ENCODE measurements at regions not wholly inside any gene's neighbourhood (a gene's known extent, or its start where the extent isn't known, plus 50 kb on each side); places are given as distances from the start of the nearest gene placed in this dataset.

GRCh38 chr3:16024548-16024947 lies 149.9 kb upstream of the GALNT15 start:
- no peak overlapping the region for H3K9ac ChIP-seq
- no peak overlapping the region for H3K27ac ChIP-seq
- no peaks in the 10 kb centered on the region for H3K79me2 ChIP-seq (ENCODE audit: insufficient read depth, low read depth)
- no peak overlapping the region for H2AFZ ChIP-seq (ENCODE audit: low read depth)
- H3K4me1 ChIP-seq (ENCODE audit: low read depth, poor library complexity, severe bottlenecking) = no peaks in the 10 kb centered on the region
- H3K4me3 ChIP-seq (IDR thresholded peaks at IDR 0.05; ENCODE audit: insufficient read depth, low read depth, low read length) = no peak overlapping the region
- no peaks in the 10 kb centered on the region for H3K36me3 ChIP-seq (ENCODE audit: insufficient read depth)
- H3K4me2 ChIP-seq = no peak overlapping the region
- no peak for TF ChIP-seq CTCF (conservative IDR thresholded peaks at IDR 0.05; ENCODE audit: low read depth, low read length)
- no peaks in the 10 kb centered on the region for H4K20me1 ChIP-seq (ENCODE audit: insufficient read depth)
- H3K27me3 ChIP-seq (ENCODE audit: insufficient read depth, low read depth) = no peaks in the 10 kb centered on the region

DNA sequence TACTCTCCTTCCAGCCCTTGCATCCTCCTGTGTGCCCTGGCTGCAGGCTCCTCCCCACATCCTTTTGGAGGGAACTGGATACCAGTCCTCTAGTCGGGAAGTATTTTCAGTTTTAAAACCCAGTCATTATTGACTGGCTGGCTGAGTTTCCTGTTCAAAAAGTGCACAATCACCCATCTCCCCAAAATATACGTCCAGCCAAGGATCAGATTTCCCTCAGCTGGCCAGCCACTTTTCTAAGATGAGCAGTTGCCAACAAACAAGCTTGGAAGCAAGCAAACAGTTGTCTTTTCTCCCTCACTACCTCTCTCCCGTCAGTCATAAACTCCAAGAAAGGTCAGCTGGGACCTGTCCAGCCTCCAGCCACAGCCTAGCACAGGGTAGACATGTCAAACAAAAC lies 147.7 kb upstream of the GALNT15 start:
- TF ChIP-seq CTCF (conservative IDR thresholded peaks at IDR 0.05; ENCODE audit: low read depth, low read length) = no peak
- Histone ChIP-seq H3K79me2 (ENCODE audit: insufficient read depth, low read depth) (no peaks in the 10 kb centered on the region), H3K27me3 (ENCODE audit: insufficient read depth, low read depth) (no peaks in the 10 kb centered on the region), H3K27ac (no peak overlapping the region), H3K4me2 (no peak overlapping the region), H2AFZ (ENCODE audit: low read depth) (no peak overlapping the region), H3K9ac (no peak overlapping the region), H4K20me1 (ENCODE audit: insufficient read depth) (no peaks in the 10 kb centered on the region), H3K36me3 (ENCODE audit: insufficient read depth) (no peaks in the 10 kb centered on the region), H3K4me3 (IDR thresholded peaks at IDR 0.05; ENCODE audit: insufficient read depth, low read depth, low read length) (no peak overlapping the region), H3K4me1 (ENCODE audit: low read depth, poor library complexity, severe bottlenecking) (no peaks in the 10 kb centered on the region)

GRCh38 chr3:16028604-16029003 lies 145.9 kb upstream of the GALNT15 start:
- Histone ChIP-seq H3K4me1 (ENCODE audit: low read depth, poor library complexity, severe bottlenecking) (no peaks in the 10 kb centered on the region), H3K4me3 (IDR thresholded peaks at IDR 0.05; ENCODE audit: insufficient read depth, low read depth, low read length) (no peak overlapping the region), H3K36me3 (ENCODE audit: insufficient read depth) (no peaks in the 10 kb centered on the region), H3K27ac (no peak overlapping the region), H2AFZ (ENCODE audit: low read depth) (no peak overlapping the region), H3K79me2 (ENCODE audit: insufficient read depth, low read depth) (no peaks in the 10 kb centered on the region), H4K20me1 (ENCODE audit: insufficient read depth) (no peaks in the 10 kb centered on the region), H3K27me3 (ENCODE audit: insufficient read depth, low read depth) (no peaks in the 10 kb centered on the region), H3K4me2 (no peak overlapping the region), H3K9ac (no peak overlapping the region)
- no peak for TF ChIP-seq CTCF (conservative IDR thresholded peaks at IDR 0.05; ENCODE audit: low read depth, low read length)

DNA sequence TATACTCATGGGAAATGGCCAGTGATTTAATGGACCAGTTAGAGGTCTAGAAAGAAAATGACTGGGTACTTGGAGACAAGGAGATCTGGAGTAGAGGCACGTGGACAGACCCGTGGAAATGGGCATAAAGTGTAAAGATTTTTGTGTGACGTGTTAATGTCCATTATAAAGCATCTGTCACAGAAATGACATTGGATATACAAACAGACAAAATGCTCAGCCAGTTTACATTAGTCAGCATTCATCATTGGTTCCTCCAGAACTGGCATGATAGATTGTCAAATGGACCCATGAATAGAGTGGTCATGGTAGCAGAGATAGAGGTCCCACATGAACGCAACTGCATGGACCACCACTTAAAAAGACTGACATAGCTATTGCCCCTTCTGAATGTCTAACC lies 144.1 kb upstream of the GALNT15 start:
- H3K4me1 ChIP-seq (ENCODE audit: low read depth, poor library complexity, severe bottlenecking) = no peaks in the 10 kb centered on the region
- no peak overlapping the region for H3K27ac ChIP-seq
- H3K4me2 ChIP-seq = no peak overlapping the region
- H4K20me1 ChIP-seq (ENCODE audit: insufficient read depth) = no peaks in the 10 kb centered on the region
- no peak overlapping the region for H2AFZ ChIP-seq (ENCODE audit: low read depth)
- no peak for TF ChIP-seq CTCF (conservative IDR thresholded peaks at IDR 0.05; ENCODE audit: low read depth, low read length)
- H3K27me3 ChIP-seq (ENCODE audit: insufficient read depth, low read depth) = no peaks in the 10 kb centered on the region
- no peaks in the 10 kb centered on the region for H3K36me3 ChIP-seq (ENCODE audit: insufficient read depth)
- no peaks in the 10 kb centered on the region for H3K79me2 ChIP-seq (ENCODE audit: insufficient read depth, low read depth)
- no peak overlapping the region for H3K4me3 ChIP-seq (IDR thresholded peaks at IDR 0.05; ENCODE audit: insufficient read depth, low read depth, low read length)
- no peak overlapping the region for H3K9ac ChIP-seq

GRCh38 chr3:16031434-16031833 lies 143.0 kb upstream of the GALNT15 start:
- Histone ChIP-seq H3K4me1 (ENCODE audit: low read depth, poor library complexity, severe bottlenecking) (no peaks in the 10 kb centered on the region), H3K27ac (no peak overlapping the region), H2AFZ (ENCODE audit: low read depth) (no peak overlapping the region), H3K27me3 (ENCODE audit: insufficient read depth, low read depth) (no peaks in the 10 kb centered on the region), H3K79me2 (ENCODE audit: insufficient read depth, low read depth) (no peaks in the 10 kb centered on the region), H3K4me3 (IDR thresholded peaks at IDR 0.05; ENCODE audit: insufficient read depth, low read depth, low read length) (no peak overlapping the region), H3K36me3 (ENCODE audit: insufficient read depth) (no peaks in the 10 kb centered on the region), H3K4me2 (no peak overlapping the region), H3K9ac (no peak overlapping the region), H4K20me1 (ENCODE audit: insufficient read depth) (no peaks in the 10 kb centered on the region)
- TF ChIP-seq CTCF (conservative IDR thresholded peaks at IDR 0.05; ENCODE audit: low read depth, low read length) = no peak
